Neuronal stem cell (in vitro differentiated cells): ENCODE measurements at regions not wholly inside any gene's neighbourhood (a gene's known extent, or its start where the extent isn't known, plus 50 kb on each side); places are given as distances from the start of the nearest gene placed in this dataset.

Experiments
- DNase-seq: peaks from one replicate; pipeline ENCODE4 v3.0.0-alpha.2; 2013; ENCODE audit warnings: low spot score
- H2AFZ ChIP-seq: one replicate; pipeline ENCODE4 v1.6.1; 2013; ENCODE audit warnings: mild to moderate bottlenecking, low read length, inconsistent platforms
- H2AK5ac ChIP-seq: 2 replicates; pipeline ENCODE4 v1.6.1; 2013; ENCODE audit warnings: low read depth, mild to moderate bottlenecking, inconsistent platforms, low read length, moderate library complexity, mixed read lengths
- H2BK120ac ChIP-seq: 2 replicates; pipeline ENCODE4 v1.6.1; 2013; ENCODE audit warnings: low read depth, mild to moderate bottlenecking, inconsistent platforms, low read length, moderate library complexity, mixed read lengths
- H2BK12ac ChIP-seq: one replicate; pipeline ENCODE4 v1.6.1; 2013; ENCODE audit warnings: low read length, inconsistent platforms
- H2BK15ac ChIP-seq: 2 replicates; pipeline ENCODE4 v1.6.1; 2013; ENCODE audit warnings: mild to moderate bottlenecking, low read length, inconsistent platforms, mixed read lengths
- H2BK5ac ChIP-seq: one replicate; pipeline ENCODE4 v1.6.1; 2013; ENCODE audit warnings: inconsistent platforms, mild to moderate bottlenecking, low read length, moderate library complexity
- H3K14ac ChIP-seq: one replicate; pipeline ENCODE4 v1.6.1; 2013; ENCODE audit warnings: low read length, inconsistent platforms
- H3K18ac ChIP-seq: 2 replicates; pipeline ENCODE4 v1.6.1; 2013; ENCODE audit warnings: low read length, inconsistent platforms
- H3K23ac ChIP-seq: 2 replicates; pipeline ENCODE4 v1.6.1; 2013; ENCODE audit warnings: low read depth, mild to moderate bottlenecking, mixed read lengths, low read length, inconsistent platforms; ENCODE audit not compliant: poor library complexity
- H3K27ac ChIP-seq: replicated peaks from 3 replicates; pipeline ENCODE4 v1.5.1; 2013; ENCODE audit warnings: low read length, inconsistent platforms
- H3K27me3 ChIP-seq, 3 experiments: 2 replicates each; pipeline ENCODE4 v1.6.1; 2013; ENCODE audit warnings: low read length in 3 of 3, mild to moderate bottlenecking in 2 of 3, inconsistent platforms in 1 of 3, low read depth in 1 of 3, mixed read lengths in 1 of 3, moderate library complexity in 1 of 3; ENCODE audit not compliant: control insufficient read depth in 3 of 3, insufficient read depth in 3 of 3
- H3K36me3 ChIP-seq, 2 donors: replicated peaks in 1 of 2; 2 replicates each; pipeline ENCODE4 v1.6.1; 2013; ENCODE audit warnings: low read length in 2 of 2; ENCODE audit not compliant: control insufficient read depth in 2 of 2, insufficient read depth in 2 of 2
- H3K4ac ChIP-seq: 2 replicates; pipeline ENCODE4 v1.6.1; 2013; ENCODE audit warnings: inconsistent platforms, mild to moderate bottlenecking, low read length, moderate library complexity
- H3K4me1 ChIP-seq, 2 donors: 1 replicate in 1 of 2; 2 replicates in 1 of 2; pipeline ENCODE4 v1.6.1; 2013; ENCODE audit warnings: low read length in 2 of 2, low read depth in 1 of 2; ENCODE audit not compliant: control insufficient read depth in 2 of 2, insufficient read depth in 1 of 2
- H3K4me2 ChIP-seq: one replicate; pipeline ENCODE4 v1.6.1; 2013; ENCODE audit warnings: mild to moderate bottlenecking, low read length, inconsistent platforms; ENCODE audit not compliant: insufficient read depth, poor library complexity, severe bottlenecking
- H3K4me3 ChIP-seq, 2 donors: 2 replicates each; pipeline ENCODE4 v1.5.1; 2013; ENCODE audit warnings: low read length in 2 of 2, mild to moderate bottlenecking in 2 of 2, inconsistent platforms in 1 of 2, moderate library complexity in 1 of 2
- H3K79me1 ChIP-seq: one replicate; pipeline ENCODE4 v1.6.1; 2013; ENCODE audit warnings: low read depth, mild to moderate bottlenecking, inconsistent platforms, low read length, moderate library complexity
- H3K9ac ChIP-seq: one replicate; pipeline ENCODE4 v1.6.1; 2013; ENCODE audit warnings: mild to moderate bottlenecking, low read depth, low read length, inconsistent platforms; ENCODE audit not compliant: poor library complexity
- H3K9me3 ChIP-seq, 2 donors: replicated peaks in 1 of 2; 2 replicates each; pipeline versions ENCODE3 to v1.6.1; 2013; ENCODE audit warnings: low read length in 2 of 2, mild to moderate bottlenecking in 2 of 2, inconsistent platforms in 1 of 2, low read depth in 1 of 2, mixed read lengths in 1 of 2, moderate library complexity in 1 of 2; ENCODE audit not compliant: control insufficient read depth in 2 of 2, insufficient read depth in 1 of 2
- H4K8ac ChIP-seq: one replicate; pipeline ENCODE4 v1.6.1; 2013; ENCODE audit warnings: low read depth, mild to moderate bottlenecking, inconsistent platforms, low read length, moderate library complexity
- H4K91ac ChIP-seq: one replicate; pipeline ENCODE4 v1.6.1; 2013; ENCODE audit warnings: low read length, low read depth, mild to moderate bottlenecking, inconsistent platforms; ENCODE audit not compliant: poor library complexity
- WGBS, 2 donors: extraction: QIAGEN DNeasy Blood & Tissue Kit; methylation state at CpG; one replicate each; pipeline ENCODE4 v1.1.7; 2013; ENCODE audit warnings: missing lambda C conversion rate in 2 of 2, mixed read lengths in 1 of 2; ENCODE audit not compliant: insufficient read length in 2 of 2, insufficient replicate concordance in 1 of 2; ENCODE audit errors: extremely low coverage in 2 of 2; 5-methylcytosine and 5-hydroxymethylcytosine counted together

DNA sequence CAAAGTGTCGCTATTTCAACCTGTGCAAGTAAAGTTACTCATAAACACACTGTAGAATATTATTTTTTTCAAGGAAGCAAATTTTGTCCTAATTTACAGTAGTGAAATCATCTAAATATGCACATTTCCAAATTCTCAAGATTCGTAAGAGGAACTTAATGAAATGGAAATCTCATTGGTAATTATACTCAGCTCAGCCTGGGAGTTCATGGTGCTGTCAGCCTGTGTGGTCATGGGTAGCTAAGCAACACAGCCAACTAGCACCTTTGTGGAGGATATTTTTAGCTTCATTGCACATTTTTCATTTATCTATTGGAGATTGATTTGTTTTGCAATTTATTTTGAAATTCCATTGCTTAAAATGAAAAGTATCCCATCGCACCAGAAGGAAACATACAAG, 975.7 kb upstream of the ZEB2 start:
- Histone ChIP-seq H2BK120ac (no peak overlapping the region), H2BK5ac (no peak overlapping the region), H2BK12ac (no peak overlapping the region), H3K9me3 (peaks cover 0 to 2% of the 10 kb centered on the region in 2 donors), H4K91ac (no peak overlapping the region), H3K4ac (no peak overlapping the region), H3K79me1 (no peaks in the 10 kb centered on the region), H3K4me3 (no peak overlapping the region), H3K27me3 (no peaks in the 10 kb centered on the region), H3K27ac (no peak overlapping the region), H2AK5ac (no peak overlapping the region), H3K36me3 (no peaks in the 10 kb centered on the region), H3K18ac (no peak overlapping the region), H3K9ac (no peak overlapping the region), H3K4me1 (peaks cover 0 to 3% of the 10 kb centered on the region in 2 donors), H3K14ac (no peak overlapping the region), H4K8ac (no peak overlapping the region), H3K23ac (no peak overlapping the region), H3K4me2 (no peak overlapping the region), H2BK15ac (no peak overlapping the region), H2AFZ (no peak overlapping the region)
- no CpG with 5 or more reads among the region's 3 CpGs for WGBS, 2 donors
- DNase-seq, result no peak

DNA sequence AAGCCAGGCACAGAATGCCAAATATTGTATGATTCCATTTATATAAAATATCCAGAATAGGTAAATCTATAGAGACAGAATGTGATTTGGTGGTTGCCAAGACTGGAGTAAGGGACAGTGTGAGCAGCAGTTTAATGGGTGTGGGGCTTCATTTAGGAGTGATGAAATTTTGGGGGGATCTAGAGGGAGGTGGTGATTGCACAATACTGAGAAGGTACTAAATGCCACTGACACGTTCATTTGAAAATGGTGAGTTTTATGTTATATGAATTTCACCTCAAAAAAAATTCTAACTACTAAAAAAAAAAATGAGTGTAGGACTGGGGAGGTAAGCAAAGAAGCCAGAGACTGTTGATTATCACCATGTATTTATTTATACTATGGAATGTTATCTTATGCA, 974.5 kb upstream of the ZEB2 start:
- no peak for DNase-seq
- H3K4me3 ChIP-seq, result no peak overlapping the region
- no peak overlapping the region for H2AFZ ChIP-seq
- no peaks in the 10 kb centered on the region for H3K36me3 ChIP-seq
- H2BK120ac ChIP-seq, result no peak overlapping the region
- H3K18ac ChIP-seq, result no peak overlapping the region
- H3K9ac ChIP-seq, result no peak overlapping the region
- no peak overlapping the region for H4K8ac ChIP-seq
- no peak overlapping the region for H2BK12ac ChIP-seq
- H4K91ac ChIP-seq, result no peak overlapping the region
- no CpG with 5 or more reads among the region's 1 CpG for WGBS, 2 donors
- no peak overlapping the region for H2BK15ac ChIP-seq
- H3K27ac ChIP-seq, result no peak overlapping the region
- peaks cover 0 to 2% of the 10 kb centered on the region in 2 donors for H3K9me3 ChIP-seq
- H3K4ac ChIP-seq, result no peak overlapping the region
- H3K4me2 ChIP-seq, result no peak overlapping the region
- no peaks in the 10 kb centered on the region for H3K79me1 ChIP-seq
- H3K14ac ChIP-seq, result no peak overlapping the region
- H2AK5ac ChIP-seq, result no peak overlapping the region
- no peaks in the 10 kb centered on the region for H3K27me3 ChIP-seq
- peaks cover 0 to 3% of the 10 kb centered on the region in 2 donors for H3K4me1 ChIP-seq
- H3K23ac ChIP-seq, result no peak overlapping the region
- no peak overlapping the region for H2BK5ac ChIP-seq

DNA sequence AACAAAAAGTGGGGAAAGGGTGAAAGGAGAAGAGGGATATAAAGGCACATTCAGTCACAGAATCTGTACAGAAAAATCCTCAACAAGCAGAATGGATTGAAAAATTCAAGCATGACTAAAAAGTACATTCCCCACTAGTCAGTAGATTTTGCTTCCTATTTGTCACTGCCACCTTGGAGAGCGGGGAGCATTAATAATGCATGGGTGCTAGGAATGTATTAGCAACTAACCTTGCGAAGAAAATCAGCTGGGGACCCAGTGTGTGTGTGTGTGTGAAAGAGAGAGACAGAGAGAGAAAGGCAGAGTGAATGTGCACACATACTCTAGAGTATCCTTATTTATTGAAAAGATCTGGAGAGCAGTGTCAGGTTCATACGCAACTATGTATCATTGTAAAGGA, 968.7 kb upstream of the ZEB2 start:
- H3K14ac ChIP-seq, result no peak overlapping the region
- no peak overlapping the region for H3K9ac ChIP-seq
- DNase-seq, result no peak
- no peak overlapping the region for H2BK15ac ChIP-seq
- no peak overlapping the region for H4K8ac ChIP-seq
- no peaks in the 10 kb centered on the region for H3K36me3 ChIP-seq
- H3K4me1 ChIP-seq, result no peaks in the 10 kb centered on the region
- H3K4me2 ChIP-seq, result no peak overlapping the region
- peaks cover 0 to 2% of the 10 kb centered on the region in 2 donors for H3K9me3 ChIP-seq
- no peak overlapping the region for H2AFZ ChIP-seq
- no peak overlapping the region for H3K23ac ChIP-seq
- no peak overlapping the region for H2AK5ac ChIP-seq
- H3K27ac ChIP-seq, result no peak overlapping the region
- no peak overlapping the region for H2BK120ac ChIP-seq
- no CpG with 5 or more reads among the region's 3 CpGs for WGBS, 2 donors
- no peaks in the 10 kb centered on the region for H3K79me1 ChIP-seq
- no peak overlapping the region for H2BK5ac ChIP-seq
- H3K27me3 ChIP-seq, result no peaks in the 10 kb centered on the region
- no peak overlapping the region for H2BK12ac ChIP-seq
- no peak overlapping the region for H3K4me3 ChIP-seq
- no peak overlapping the region for H4K91ac ChIP-seq
- no peak overlapping the region for H3K4ac ChIP-seq
- no peak overlapping the region for H3K18ac ChIP-seq

DNA sequence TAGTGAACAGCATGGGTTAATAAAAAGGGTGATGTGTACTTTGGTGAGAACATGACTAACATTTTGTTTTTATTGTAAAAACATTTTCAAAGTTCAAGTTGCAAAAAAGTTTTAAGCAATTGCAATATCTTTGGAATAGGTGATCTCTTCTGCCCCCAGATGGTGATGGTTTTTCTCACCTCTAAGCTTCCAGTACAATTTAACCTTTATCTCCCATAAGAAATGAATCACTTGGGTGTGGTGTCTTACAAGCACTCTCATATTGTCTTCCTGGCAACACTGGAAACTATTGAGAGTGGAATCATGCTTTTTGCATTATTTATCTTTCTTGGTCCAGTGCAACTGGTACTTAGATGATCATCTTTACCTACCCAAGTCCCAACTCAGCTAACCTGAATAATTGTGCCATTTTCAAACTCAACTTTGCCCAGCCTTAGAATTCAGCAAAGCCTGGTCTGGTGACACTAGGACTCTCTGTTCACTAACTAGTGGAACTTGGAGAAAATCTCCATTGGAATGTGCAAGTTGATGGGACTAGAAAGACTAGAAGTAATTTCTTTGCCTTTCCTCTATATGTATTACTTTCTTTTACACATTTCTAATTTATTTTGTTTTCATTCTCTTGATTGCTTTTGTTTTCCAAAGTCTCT, 964.7 kb upstream of the ZEB2 start:
- Histone ChIP-seq H3K9ac (no peak overlapping the region), H3K14ac (no peak overlapping the region), H3K27ac (no peak overlapping the region), H2AK5ac (no peak overlapping the region), H2BK12ac (no peak overlapping the region), H3K4me1 (no peaks in the 10 kb centered on the region), H4K8ac (no peak overlapping the region), H2BK5ac (no peak overlapping the region), H3K4me2 (no peak overlapping the region), H3K27me3 (no peaks in the 10 kb centered on the region), H2AFZ (no peak overlapping the region), H2BK15ac (no peak overlapping the region), H4K91ac (no peak overlapping the region), H3K23ac (no peak overlapping the region), H3K36me3 (no peaks in the 10 kb centered on the region), H3K79me1 (no peaks in the 10 kb centered on the region), H3K4ac (no peak overlapping the region), H3K4me3 (no peak overlapping the region), H3K18ac (no peak overlapping the region), H2BK120ac (no peak overlapping the region), H3K9me3 (no peaks in the 10 kb centered on the region)
- no peak for DNase-seq
